ENCODE measurements at regions not wholly inside any gene's neighbourhood (a gene's known extent, or its start where the extent isn't known, plus 50 kb on each side); places are given as distances from the start of the nearest gene placed in this dataset.

DNA sequence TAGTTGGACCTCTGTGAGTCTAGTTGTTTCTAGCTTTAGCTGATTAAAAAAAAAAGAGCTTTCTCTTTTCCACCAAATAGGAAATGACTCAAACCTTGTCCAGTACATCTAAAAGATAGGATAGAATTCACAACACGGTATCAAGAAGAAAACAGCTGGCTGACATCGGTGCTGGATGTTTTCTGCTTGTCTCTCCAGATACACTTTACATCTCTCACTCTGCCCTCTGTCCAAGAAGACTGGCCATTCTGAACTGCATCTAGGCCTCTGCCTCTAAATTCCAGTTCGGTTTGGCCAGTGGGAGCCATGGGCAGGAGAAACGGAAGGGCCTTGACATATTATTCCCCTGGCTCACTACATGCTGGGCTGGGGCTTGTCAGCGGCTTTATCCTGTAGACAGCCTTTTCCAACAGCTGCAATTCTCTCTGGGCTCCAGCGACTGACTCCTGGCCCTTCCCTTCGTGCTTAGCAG is 57.3 kb upstream of the SHISA3 start:
- TF ChIP-seq POLR2A (IDR thresholded peaks at IDR 0.05) (no peak), CTCF (IDR thresholded peaks at IDR 0.05 in 8 of 11, conservative IDR thresholded peaks at IDR 0.05 in 3 of 11) (no peak), POLR2AphosphoS5 (IDR thresholded peaks at IDR 0.05) (peak in 1 of 3 donors; percentile 12)

Measured in spleen (tissue), 7 donors.